ENCODE measurements at regions not wholly inside any gene's neighbourhood (a gene's known extent, or its start where the extent isn't known, plus 50 kb on each side); places are given as distances from the start of the nearest gene placed in this dataset.
"Not testable (repeated sequence)": the region's sequence is repeated elsewhere in the genome, so short reads cannot be mapped to it uniquely, and the experiment has no call there.

DNA sequence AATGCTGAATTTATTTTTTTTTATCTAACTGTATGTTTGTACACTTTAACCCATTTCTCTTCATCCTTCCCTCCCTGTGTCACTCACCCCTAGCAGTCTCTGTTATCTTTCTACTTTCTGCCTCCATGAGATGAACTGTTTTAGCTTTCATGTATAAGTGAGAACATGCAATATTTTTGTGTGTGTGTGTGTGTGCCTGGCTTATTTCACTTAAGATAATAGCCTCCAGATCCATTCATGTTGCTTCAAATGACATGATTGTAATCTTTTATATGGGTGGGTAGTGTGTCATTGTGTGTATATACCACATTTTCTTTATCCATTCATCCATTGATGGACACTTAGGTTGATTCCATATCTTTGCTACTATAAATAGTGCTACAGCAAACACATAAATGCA is 1023.9 kb downstream of the TLE1 start:
- Histone ChIP-seq H3K4me3 (ENCODE audit: low read length) (no peak overlapping the region), H3K4me1 (ENCODE audit: insufficient read depth, low read length) (no peaks in the 10 kb centered on the region), H3K9me3 (ENCODE audit: low read length) (no peaks in the 10 kb centered on the region), H3K27me3 (ENCODE audit: insufficient read depth, low read length, poor library complexity, severe bottlenecking) (no peaks in the 10 kb centered on the region), H3K36me3 (ENCODE audit: insufficient read depth, low read length) (no peaks in the 10 kb centered on the region), H3K27ac (ENCODE audit: low read depth, low read length) (no peak overlapping the region)
- H3K27me3 Mint-ChIP-seq: no peaks in the 10 kb centered on the region
- no peak overlapping the region for H3K4me3 Mint-ChIP-seq
- CTCF ChIA-PET: no interaction called here
- POLR2A ChIA-PET: no interaction called here
- H3K27ac Mint-ChIP-seq: no peak overlapping the region
- no peak for DNase-seq
- peaks cover 12 to 19% (median 14%) of the 10 kb centered on the region in 5 donors for H3K9me3 Mint-ChIP-seq
- H3K4me1 Mint-ChIP-seq: no peaks in the 10 kb centered on the region
- H3K36me3 Mint-ChIP-seq: no peaks in the 10 kb centered on the region

DNA sequence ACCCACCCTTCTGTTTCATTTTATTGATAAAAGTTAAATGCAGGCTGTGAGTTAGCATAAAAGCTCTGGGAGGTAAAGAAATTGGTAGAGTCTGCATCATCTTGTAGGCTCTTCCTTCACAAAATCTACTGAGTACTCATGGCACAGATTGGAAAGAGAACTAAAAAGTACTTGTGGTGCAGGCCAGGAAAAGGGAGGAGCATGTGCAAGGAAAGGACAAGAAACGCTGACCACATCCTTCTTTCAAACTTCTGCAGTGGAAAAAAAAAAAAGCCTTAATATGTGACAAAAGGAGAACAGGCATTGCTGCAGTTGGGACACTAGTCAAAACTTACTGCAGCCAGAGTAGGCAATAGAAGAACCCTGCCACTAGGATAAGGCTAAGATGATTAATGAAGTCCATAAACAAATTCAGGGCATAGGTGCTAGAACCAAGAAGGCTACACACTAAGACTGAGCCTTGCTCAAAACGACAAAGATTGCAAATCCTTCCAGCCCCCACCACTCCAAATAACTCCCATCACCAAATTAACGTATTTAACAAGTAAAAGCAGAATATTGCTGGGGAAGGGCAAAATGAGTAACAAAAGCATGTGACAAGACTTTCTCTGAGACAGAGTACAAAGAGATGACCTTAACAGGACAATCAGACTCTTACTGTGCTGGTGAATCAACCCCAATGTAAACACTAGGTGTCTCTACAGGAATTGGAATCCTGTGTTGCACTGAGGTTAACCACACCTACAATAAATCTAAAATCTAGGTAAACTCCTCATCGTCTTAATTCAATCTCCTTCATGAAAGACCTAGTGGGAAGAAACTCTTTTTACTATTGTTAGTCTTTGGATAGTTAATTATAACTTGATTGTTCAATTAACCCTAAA is 1024.8 kb downstream of the TLE1 start:
- H3K27me3 Mint-ChIP-seq: no peaks in the 10 kb centered on the region
- POLR2A ChIA-PET: no interaction called here
- H3K4me1 ChIP-seq (ENCODE audit: insufficient read depth, low read length): no peaks in the 10 kb centered on the region
- no peak for DNase-seq
- H3K9me3 Mint-ChIP-seq: peaks cover 12 to 17% (median 13%) of the 10 kb centered on the region in 5 donors
- no peak overlapping the region for H3K4me3 Mint-ChIP-seq
- H3K36me3 Mint-ChIP-seq: no peaks in the 10 kb centered on the region
- no peaks in the 10 kb centered on the region for H3K9me3 ChIP-seq (ENCODE audit: low read length)
- H3K36me3 ChIP-seq (ENCODE audit: insufficient read depth, low read length): no peaks in the 10 kb centered on the region
- H3K27ac ChIP-seq (ENCODE audit: low read depth, low read length): no peak overlapping the region
- no peaks in the 10 kb centered on the region for H3K4me1 Mint-ChIP-seq
- no peak overlapping the region for H3K4me3 ChIP-seq (ENCODE audit: low read length)
- CTCF ChIA-PET: no interaction called here
- H3K27ac Mint-ChIP-seq: no peak overlapping the region
- no peaks in the 10 kb centered on the region for H3K27me3 ChIP-seq (ENCODE audit: insufficient read depth, low read length, poor library complexity, severe bottlenecking)

DNA sequence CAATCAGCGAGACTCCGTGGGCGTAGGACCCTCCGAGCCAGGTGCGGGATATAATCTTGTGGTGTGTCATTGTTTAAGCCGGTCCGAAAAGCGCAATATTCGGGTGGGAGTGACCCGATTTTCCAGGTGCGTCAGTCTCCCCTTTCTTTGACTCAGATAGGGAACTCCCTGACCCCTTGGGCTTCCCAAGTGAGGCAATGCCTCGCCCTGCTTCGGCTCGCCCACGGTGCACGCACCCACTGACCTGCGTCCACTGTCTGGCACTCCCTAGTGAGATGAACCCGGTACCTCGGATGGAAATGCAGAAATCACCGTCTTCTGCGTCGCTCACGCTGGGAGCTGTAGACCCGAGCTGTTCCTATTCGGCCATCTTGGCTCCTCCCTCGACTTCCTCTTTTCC is 1029.6 kb downstream of the TLE1 start:
- H3K27ac ChIP-seq (ENCODE audit: low read depth, low read length); POLR2A ChIA-PET; H3K4me1 ChIP-seq (ENCODE audit: insufficient read depth, low read length); H3K27me3 ChIP-seq (ENCODE audit: insufficient read depth, low read length, poor library complexity, severe bottlenecking); H3K36me3 ChIP-seq (ENCODE audit: insufficient read depth, low read length); H3K27me3 Mint-ChIP-seq; H3K4me3 Mint-ChIP-seq; H3K9me3 Mint-ChIP-seq; H3K27ac Mint-ChIP-seq; H3K36me3 Mint-ChIP-seq; DNase-seq; CTCF ChIA-PET; H3K9me3 ChIP-seq (ENCODE audit: low read length); H3K4me3 ChIP-seq (ENCODE audit: low read length); H3K4me1 Mint-ChIP-seq: not testable (repeated sequence)

DNA sequence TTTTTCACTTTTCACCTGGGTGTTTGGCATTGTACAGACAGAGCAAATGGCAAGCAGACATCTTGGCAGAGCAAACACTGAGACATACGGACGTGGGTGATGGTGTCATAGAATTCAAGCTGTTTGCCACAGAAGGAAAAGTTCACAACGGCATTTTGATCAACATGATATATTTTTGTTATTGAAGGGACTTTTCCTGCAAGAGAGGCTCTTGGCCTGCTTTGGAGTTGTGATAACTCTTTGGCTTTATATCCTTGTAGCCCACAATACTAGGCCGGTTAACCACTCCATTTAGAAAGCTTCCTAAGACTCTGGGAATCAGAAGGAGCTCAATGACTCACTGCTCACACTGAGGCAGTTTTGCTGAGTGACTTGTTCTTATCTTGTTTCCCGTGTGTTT is 1038.3 kb downstream of the TLE1 start:
- Mint-ChIP-seq H3K9me3 (peaks cover 0 to 25% (median 3%) of the 10 kb centered on the region in 5 donors), H3K4me1 (no peaks in the 10 kb centered on the region), H3K4me3 (no peak overlapping the region), H3K27me3 (no peaks in the 10 kb centered on the region), H3K27ac (no peak overlapping the region), H3K36me3 (no peaks in the 10 kb centered on the region)
- POLR2A ChIA-PET: no interaction called here
- DNase-seq: no peak
- H3K27me3 ChIP-seq (ENCODE audit: insufficient read depth, low read length, poor library complexity, severe bottlenecking): no peaks in the 10 kb centered on the region
- no peaks in the 10 kb centered on the region for H3K4me1 ChIP-seq (ENCODE audit: insufficient read depth, low read length)
- H3K36me3 ChIP-seq (ENCODE audit: insufficient read depth, low read length): no peaks in the 10 kb centered on the region
- no peak overlapping the region for H3K27ac ChIP-seq (ENCODE audit: low read depth, low read length)
- no peaks in the 10 kb centered on the region for H3K9me3 ChIP-seq (ENCODE audit: low read length)
- no peak overlapping the region for H3K4me3 ChIP-seq (ENCODE audit: low read length)
- CTCF ChIA-PET: no interaction called here

DNA sequence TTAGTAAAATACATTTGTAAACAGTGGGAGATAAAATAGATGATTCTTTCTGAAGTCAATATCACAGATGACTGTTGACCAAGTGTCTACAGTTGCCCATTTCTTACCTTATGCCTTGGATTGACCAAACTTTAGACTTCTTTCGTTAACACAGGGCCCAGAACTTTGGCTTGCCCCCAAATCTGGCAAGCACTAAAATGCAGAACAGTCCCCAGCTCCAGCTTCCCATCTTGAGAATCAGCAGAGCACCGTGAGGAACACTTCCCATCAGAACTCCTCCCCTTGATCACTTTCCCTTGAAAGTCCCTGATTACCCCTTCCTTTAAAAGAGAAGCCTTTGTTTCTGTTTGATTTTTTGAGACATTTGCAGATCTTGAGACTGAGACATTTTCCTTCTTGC is 1039.9 kb downstream of the TLE1 start:
- H3K27me3 Mint-ChIP-seq: no peaks in the 10 kb centered on the region
- H3K36me3 ChIP-seq (ENCODE audit: insufficient read depth, low read length): no peaks in the 10 kb centered on the region
- ChIA-PET CTCF (no interaction called here), POLR2A (no interaction called here)
- H3K9me3 Mint-ChIP-seq: peaks cover 0 to 27% (median 3%) of the 10 kb centered on the region in 5 donors
- no peaks in the 10 kb centered on the region for H3K36me3 Mint-ChIP-seq
- no peak for DNase-seq
- no peaks in the 10 kb centered on the region for H3K27me3 ChIP-seq (ENCODE audit: insufficient read depth, low read length, poor library complexity, severe bottlenecking)
- no peaks in the 10 kb centered on the region for H3K4me1 ChIP-seq (ENCODE audit: insufficient read depth, low read length)
- H3K27ac Mint-ChIP-seq: no peak overlapping the region
- H3K4me1 Mint-ChIP-seq: no peaks in the 10 kb centered on the region
- H3K9me3 ChIP-seq (ENCODE audit: low read length): no peaks in the 10 kb centered on the region
- H3K4me3 ChIP-seq (ENCODE audit: low read length): no peak overlapping the region
- no peak overlapping the region for H3K4me3 Mint-ChIP-seq
- H3K27ac ChIP-seq (ENCODE audit: low read depth, low read length): no peak overlapping the region

DNA sequence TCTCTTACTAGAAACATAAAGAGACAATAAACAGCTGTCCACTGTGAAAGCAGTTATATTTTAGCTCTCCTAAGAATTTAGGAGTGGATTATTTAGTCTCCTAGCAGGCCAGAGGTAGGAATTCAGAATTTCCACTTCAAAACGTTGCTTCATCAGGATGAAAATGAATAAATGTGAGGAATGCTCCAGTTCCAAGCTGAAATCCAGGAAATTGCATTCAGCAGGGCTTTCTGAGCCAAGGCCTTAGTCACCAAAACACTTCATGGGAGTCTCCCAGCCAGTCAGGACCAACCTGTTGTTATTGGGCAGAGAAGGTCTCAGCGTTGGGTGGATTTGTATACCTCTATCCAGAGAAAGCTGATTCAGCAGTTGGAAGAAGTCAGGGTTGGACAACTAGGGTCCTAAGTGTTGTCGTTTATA is 1040.3 kb downstream of the TLE1 start:
- POLR2A ChIA-PET: no interaction called here
- no peak overlapping the region for H3K4me3 Mint-ChIP-seq
- DNase-seq: no peak

DNA sequence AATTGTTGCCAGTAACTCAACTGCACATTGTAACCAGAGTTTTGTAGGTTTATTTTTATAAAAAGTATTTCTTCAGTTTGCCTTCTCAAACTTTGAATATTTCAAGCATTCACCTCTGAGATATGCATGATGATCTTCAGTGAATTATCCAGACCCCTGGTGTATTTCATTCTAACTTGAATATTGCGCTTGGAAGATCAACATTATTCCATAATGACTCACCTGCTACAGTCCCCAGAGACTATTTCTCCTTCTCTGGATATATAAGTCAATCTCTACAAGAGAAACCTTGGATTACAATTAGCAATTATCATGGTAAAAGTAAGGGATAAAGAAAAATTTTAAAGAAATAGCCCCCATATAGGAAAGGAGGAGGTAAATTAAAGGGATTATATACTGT is 1041.0 kb downstream of the TLE1 start:
- Histone ChIP-seq H3K27me3 (ENCODE audit: insufficient read depth, low read length, poor library complexity, severe bottlenecking) (no peaks in the 10 kb centered on the region), H3K36me3 (ENCODE audit: insufficient read depth, low read length) (no peaks in the 10 kb centered on the region), H3K4me3 (ENCODE audit: low read length) (no peak overlapping the region), H3K9me3 (ENCODE audit: low read length) (no peaks in the 10 kb centered on the region), H3K27ac (ENCODE audit: low read depth, low read length) (no peak overlapping the region), H3K4me1 (ENCODE audit: insufficient read depth, low read length) (no peaks in the 10 kb centered on the region)
- ChIA-PET POLR2A (no interaction called here), CTCF (no interaction called here)
- Mint-ChIP-seq H3K4me1 (no peaks in the 10 kb centered on the region), H3K27me3 (no peaks in the 10 kb centered on the region), H3K4me3 (no peak overlapping the region), H3K27ac (no peak overlapping the region), H3K9me3 (peaks cover 0 to 27% (median 3%) of the 10 kb centered on the region in 5 donors), H3K36me3 (no peaks in the 10 kb centered on the region)
- no peak for DNase-seq

More for the DNA sequence above, 1040.3 kb downstream of the TLE1 start:
- no peaks in the 10 kb centered on the region for H3K9me3 ChIP-seq (ENCODE audit: low read length)
- H3K27ac ChIP-seq (ENCODE audit: low read depth, low read length): no peak overlapping the region
- Mint-ChIP-seq H3K27ac (no peak overlapping the region), H3K36me3 (no peaks in the 10 kb centered on the region), H3K27me3 (no peaks in the 10 kb centered on the region), H3K4me1 (no peaks in the 10 kb centered on the region), H3K9me3 (peaks cover 0 to 27% (median 3%) of the 10 kb centered on the region in 5 donors)
- H3K27me3 ChIP-seq (ENCODE audit: insufficient read depth, low read length, poor library complexity, severe bottlenecking): no peaks in the 10 kb centered on the region
- no peaks in the 10 kb centered on the region for H3K36me3 ChIP-seq (ENCODE audit: insufficient read depth, low read length)
- no peaks in the 10 kb centered on the region for H3K4me1 ChIP-seq (ENCODE audit: insufficient read depth, low read length)
- no peak overlapping the region for H3K4me3 ChIP-seq (ENCODE audit: low read length)
- CTCF ChIA-PET: no interaction called here

DNA sequence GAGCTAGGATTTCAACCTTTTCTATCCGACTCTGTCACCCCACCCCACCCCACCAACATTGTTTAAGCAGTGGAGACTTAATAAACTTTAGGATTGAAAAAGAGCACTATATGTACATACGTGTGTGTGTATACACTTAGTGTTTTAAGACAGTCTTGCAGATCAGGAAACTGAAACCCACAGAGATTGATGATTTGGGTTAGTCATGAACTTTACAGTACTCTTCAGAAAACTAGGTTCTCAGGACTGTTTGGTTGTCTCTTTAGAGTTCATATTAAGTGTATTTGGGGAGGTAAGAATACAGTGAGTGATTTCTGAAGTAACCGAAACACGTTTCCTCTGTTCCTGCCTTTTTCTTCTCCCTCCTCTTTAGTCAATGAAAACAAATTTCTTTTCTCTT is 1043.1 kb downstream of the TLE1 start:
- CTCF ChIA-PET: no interaction called here
- Mint-ChIP-seq H3K27me3 (no peaks in the 10 kb centered on the region), H3K27ac (no peak overlapping the region), H3K9me3 (peaks cover 0 to 31% (median 3%) of the 10 kb centered on the region in 5 donors), H3K4me1 (no peaks in the 10 kb centered on the region), H3K4me3 (no peak overlapping the region), H3K36me3 (no peaks in the 10 kb centered on the region)
- Histone ChIP-seq H3K36me3 (ENCODE audit: insufficient read depth, low read length) (no peaks in the 10 kb centered on the region), H3K9me3 (ENCODE audit: low read length) (no peaks in the 10 kb centered on the region), H3K4me3 (ENCODE audit: low read length) (no peak overlapping the region), H3K27me3 (ENCODE audit: insufficient read depth, low read length, poor library complexity, severe bottlenecking) (no peaks in the 10 kb centered on the region), H3K4me1 (ENCODE audit: insufficient read depth, low read length) (no peaks in the 10 kb centered on the region), H3K27ac (ENCODE audit: low read depth, low read length) (no peak overlapping the region)
- POLR2A ChIA-PET: no interaction called here
- DNase-seq: no peak
